SK-N-SH (cell line): ENCODE measurements at regions not wholly inside any gene's neighbourhood (a gene's known extent, or its start where the extent isn't known, plus 50 kb on each side); places are given as distances from the start of the nearest gene placed in this dataset.
A peak's percentile ranks its signal among the peaks of the same experiment; 100 is the strongest.

Experiments used
- CTCF ChIA-PET: fragments of 300-600, 350-600 bp; formaldehyde crosslinking; extraction: SDS; loops from one replicate; lab custom pipeline; 2021; lab: Yijun Ruan, JAX
- POLR2A ChIA-PET: fragments of 350-600 bp; sonication (Branson Sonifier 250); formaldehyde crosslinking; extraction: SDS; loops from one replicate; lab custom pipeline; 2020; ENCODE audit warnings: antibody characterized with exemption, inconsistent platforms; lab: Yijun Ruan, JAX
- DNase-seq: peaks from one replicate; pipeline ENCODE4 v3.0.0; 2012
- H2AFZ ChIP-seq: fragments of 200-600 bp; sonication (generic); 2 replicates; pipeline ENCODE4 v1.8.1; 2016; ENCODE audit warnings: antibody characterized with exemption, mild to moderate bottlenecking, low read depth
- H3F3A ChIP-seq: fragments of 200-600 bp; sonication (generic); replicated peaks from 2 replicates; pipeline ENCODE3; 2016; ENCODE audit warnings: antibody characterized with exemption, mild to moderate bottlenecking; ENCODE audit not compliant: insufficient read depth
- H3K27ac ChIP-seq, 2 experiments: fragments of 200-500 bp in 1 of 2; fragments of 200-600 bp in 1 of 2; sonication (Bioruptor generic) in 1 of 2; sonication (generic), shearing (Covaris generic) in 1 of 2; 2 replicates each; pipeline versions ENCODE4 v1.5.1 to v1.6.1; 2014 to 2016; ENCODE audit warnings: low read depth in 2 of 2, inconsistent platforms in 1 of 2, low read length in 1 of 2, mild to moderate bottlenecking in 1 of 2, mixed read lengths in 1 of 2
- H3K27me3 ChIP-seq: fragments of 200-600 bp; sonication (generic), shearing (Covaris generic); 2 replicates; pipeline ENCODE4 v1.6.1; 2016; ENCODE audit warnings: mixed run types; ENCODE audit not compliant: insufficient read depth
- H3K36me3 ChIP-seq, 2 experiments: fragments of 200-500 bp in 1 of 2; fragments of 200-600 bp in 1 of 2; sonication (Bioruptor generic) in 1 of 2; sonication (generic) in 1 of 2; replicated peaks in 1 of 2; 2 replicates each; pipeline versions ENCODE3 to v1.5.1; 2014 to 2016; ENCODE audit warnings: low read length in 1 of 2, mild to moderate bottlenecking in 1 of 2; ENCODE audit not compliant: insufficient read depth in 2 of 2, control insufficient read depth in 1 of 2
- H3K4me1 ChIP-seq, 2 experiments: fragments of 200-500 bp in 1 of 2; fragments of 200-600 bp in 1 of 2; sonication (Bioruptor generic) in 1 of 2; sonication (generic), shearing (Covaris generic) in 1 of 2; 2 replicates each; pipeline versions ENCODE4 v1.5.1 to v1.6.1; 2014 to 2016; ENCODE audit warnings: low read depth in 1 of 2, low read length in 1 of 2, mixed run types in 1 of 2; ENCODE audit not compliant: insufficient read depth in 2 of 2, control insufficient read depth in 1 of 2
- H3K4me2 ChIP-seq: fragments of 200-600 bp; sonication (generic), shearing (Covaris generic); 2 replicates; pipeline ENCODE4 v1.6.1; 2017; ENCODE audit warnings: mixed run types
- H3K4me3 ChIP-seq, 2 experiments: fragments of 200-500 bp in 1 of 2; fragments of 200-600 bp in 1 of 2; sonication (Bioruptor generic) in 1 of 2; sonication (generic), shearing (Covaris generic) in 1 of 2; 2 replicates each; pipeline versions ENCODE4 v1.5.1 to v1.8.1; 2014 to 2016; ENCODE audit warnings: low read depth in 2 of 2, inconsistent platforms in 1 of 2, low read length in 1 of 2, mild to moderate bottlenecking in 1 of 2, mixed read lengths in 1 of 2, moderate library complexity in 1 of 2
- H3K79me2 ChIP-seq: fragments of 200-600 bp; sonication (generic); 2 replicates; pipeline ENCODE4 v1.8.1; 2017; ENCODE audit warnings: mild to moderate bottlenecking; ENCODE audit not compliant: insufficient read depth
- H3K9ac ChIP-seq: fragments of 200-600 bp; sonication (generic); 2 replicates; pipeline ENCODE4 v1.6.1; 2017; ENCODE audit warnings: mixed run types
- H3K9me2 ChIP-seq: fragments of 200-600 bp; sonication (generic); 2 replicates; pipeline ENCODE4 v1.6.1; 2017; ENCODE audit warnings: mixed run types
- H3K9me3 ChIP-seq: fragments of 200-600 bp; sonication (generic); 2 replicates; pipeline ENCODE4 v1.6.1; 2017; ENCODE audit warnings: mixed run types, mild to moderate bottlenecking, moderate library complexity
- H4K20me1 ChIP-seq: fragments of 200-600 bp; sonication (generic); 2 replicates; pipeline ENCODE4 v1.6.1; 2017; ENCODE audit warnings: mild to moderate bottlenecking, mixed run types; ENCODE audit not compliant: insufficient read depth
- EP300 ChIP-seq, 2 experiments: IDR thresholded peaks; 2 replicates each; pipeline versions ENCODE4 v1.4.0 to v1.6.1; 2012; ENCODE audit warnings: borderline replicate concordance in 1 of 2, low read depth in 1 of 2, low read length in 1 of 2
- EZH2phosphoT487 ChIP-seq: fragments of 200-600 bp; sonication (generic); IDR thresholded peaks from 2 replicates; pipeline ENCODE4 v1.6.1; 2017; ENCODE audit warnings: low read depth, mixed run types, mild to moderate bottlenecking, antibody characterized with exemption, moderate library complexity, borderline replicate concordance
- FOXJ3 ChIP-seq: sonication (generic); formaldehyde crosslinking; IDR thresholded peaks from 2 replicates; pipeline ENCODE4 v1.5.1; 2020; ENCODE audit warnings: mild to moderate bottlenecking, missing genetic modification reagents
- MEF2A ChIP-seq: IDR thresholded peaks from 2 replicates; pipeline ENCODE4 v1.4.0; 2012; ENCODE audit warnings: low read depth, borderline replicate concordance
- MXI1 ChIP-seq: IDR thresholded peaks from 2 replicates; pipeline ENCODE4 v1.6.1; 2012; ENCODE audit warnings: mild to moderate bottlenecking, low read depth, low read length, improper control_type of control experiment
- NFIC ChIP-seq: IDR thresholded peaks from 2 replicates; pipeline ENCODE4 v1.4.0; 2012; ENCODE audit warnings: borderline replicate concordance
- RFX5 ChIP-seq: IDR thresholded peaks from 2 replicates; pipeline ENCODE4 v1.6.1; 2012; ENCODE audit warnings: mild to moderate bottlenecking, improper control_type of control experiment, low read length
- RXRA ChIP-seq: IDR thresholded peaks from 2 replicates; pipeline ENCODE4 v1.4.0; 2012; ENCODE audit warnings: low read depth, mild to moderate bottlenecking, borderline replicate concordance
- TAF1 ChIP-seq: IDR thresholded peaks from 2 replicates; pipeline ENCODE4 v1.6.1; 2012; ENCODE audit warnings: low read depth, mild to moderate bottlenecking, low read length, moderate library complexity, borderline replicate concordance
- TCF12 ChIP-seq: IDR thresholded peaks from 2 replicates; pipeline ENCODE4 v1.4.0; 2012
- YY1 ChIP-seq: IDR thresholded peaks from 2 replicates; pipeline ENCODE4 v1.4.0; 2012; ENCODE audit warnings: low read depth, mild to moderate bottlenecking
- WGBS: methylation state at CpG from one replicate; pipeline ENCODE4 v1.1.6; 2017; ENCODE audit warnings: low lambda C conversion rate; 5-methylcytosine and 5-hydroxymethylcytosine counted together
- TF ChIP-seq, protein P1 (sequence below): fragments of 150-350 bp; IDR thresholded peaks from 2 replicates; pipeline ENCODE4 v1.6.1; 2017; ENCODE audit warnings: antibody characterized with exemption, low read length, low read depth, borderline replicate concordance
- TF ChIP-seq, protein P2 (sequence below): IDR thresholded peaks from 2 replicates; pipeline ENCODE4 v1.4.0; 2012; ENCODE audit warnings: low read depth, borderline replicate concordance
- TF ChIP-seq, protein P3 (sequence below): fragments of 200-600 bp; sonication (generic); IDR thresholded peaks from 2 replicates; pipeline ENCODE4 v1.6.1; 2017; ENCODE audit warnings: antibody characterized with exemption, mild to moderate bottlenecking, moderate library complexity
- TF ChIP-seq, protein P4 (sequence below): fragments of 150-350 bp; IDR thresholded peaks from 2 replicates; pipeline ENCODE4 v1.6.1; 2016; ENCODE audit warnings: mild to moderate bottlenecking, low read depth, low read length

DNA sequence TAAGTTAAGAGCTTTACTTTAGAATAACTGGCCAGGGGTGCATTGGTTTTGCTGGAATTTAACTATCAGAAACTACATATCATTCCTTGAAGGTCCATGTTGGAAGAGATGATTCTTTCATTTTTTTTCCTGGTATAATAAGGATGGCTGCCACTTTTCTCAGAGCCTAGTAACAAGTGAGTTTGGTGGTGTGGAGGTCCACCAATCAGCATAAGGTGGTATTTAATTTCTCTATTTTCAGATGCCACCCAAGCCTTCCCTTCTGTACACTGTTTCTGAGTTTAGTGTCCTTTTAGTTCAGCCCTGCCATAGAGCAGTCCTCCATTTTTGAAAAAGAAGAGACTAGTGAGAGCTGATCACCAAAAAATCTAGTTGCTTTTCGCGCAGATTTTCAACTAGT, 386.3 kb downstream of the USP25 start:
- no peaks in the 10 kb centered on the region for H3K4me1 ChIP-seq
- H3K36me3 ChIP-seq: no peaks in the 10 kb centered on the region
- H3K79me2 ChIP-seq: no peaks in the 10 kb centered on the region
- no peaks in the 10 kb centered on the region for H3K9me2 ChIP-seq
- TF ChIP-seq RFX5: 0 out of 2 replicates have a peak, but pooled peaks have one; percentile 46
- TF ChIP-seq MXI1: no peak
- H2AFZ ChIP-seq: no peak overlapping the region
- 91% methylated on average over 2 of the region's 2 CpGs for WGBS
- no peak overlapping the region for H3K27ac ChIP-seq
- no peaks in the 10 kb centered on the region for H4K20me1 ChIP-seq
- H3K4me2 ChIP-seq: no peak overlapping the region
- H3F3A ChIP-seq: no peaks in the 10 kb centered on the region
- no peak overlapping the region for H3K9ac ChIP-seq
- ChIA-PET CTCF (interaction anchor here (1.3 to 1.6 kb wide), 2 partner anchors 19 to 42 kb away, joined by 3 to 4 read pairs; no protein-coding TSS in a partner anchor), POLR2A (no interaction called here)
- no peak for DNase-seq
- H3K27me3 ChIP-seq: no peaks in the 10 kb centered on the region
- no peaks in the 10 kb centered on the region for H3K9me3 ChIP-seq
- no peak overlapping the region for H3K4me3 ChIP-seq

DNA sequence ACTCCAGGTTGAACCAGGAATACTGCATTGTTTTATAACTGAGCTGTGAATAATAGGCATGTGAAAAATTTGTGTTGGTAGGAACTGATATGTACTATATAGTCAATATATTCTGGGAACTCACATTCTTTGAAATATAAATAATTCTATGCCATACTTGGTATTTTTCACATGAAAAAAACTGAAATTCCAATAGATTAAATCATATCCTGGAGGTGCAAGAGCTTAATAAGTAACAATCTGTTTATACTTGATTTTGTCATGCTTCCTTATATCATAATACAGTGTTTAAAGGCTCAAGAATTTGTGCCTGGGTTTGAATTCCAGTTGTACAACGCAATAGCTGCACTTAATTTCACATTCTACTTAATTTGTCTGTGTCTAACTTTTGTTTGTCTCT, 387.0 kb downstream of the USP25 start:
- DNase-seq: no peak
- no peaks in the 10 kb centered on the region for H3K9me2 ChIP-seq
- no peak overlapping the region for H3K9ac ChIP-seq
- no peak overlapping the region for H3K4me2 ChIP-seq
- WGBS: 30% methylated on average over 1 of the region's 1 CpG
- ChIA-PET CTCF (interaction anchor here (1.0 to 1.6 kb wide), 2 partner anchors 18 to 213 kb away, joined by 3 read pairs; no protein-coding TSS in a partner anchor), POLR2A (no interaction called here)
- H3K27me3 ChIP-seq: no peaks in the 10 kb centered on the region
- no peak overlapping the region for H3K27ac ChIP-seq
- TF ChIP-seq TAF1: no peak
- TF ChIP-seq FOXJ3 (CRISPR knock-in tag): no peak
- no peak for TF ChIP-seq TCF12
- TF ChIP-seq, protein P1, sequence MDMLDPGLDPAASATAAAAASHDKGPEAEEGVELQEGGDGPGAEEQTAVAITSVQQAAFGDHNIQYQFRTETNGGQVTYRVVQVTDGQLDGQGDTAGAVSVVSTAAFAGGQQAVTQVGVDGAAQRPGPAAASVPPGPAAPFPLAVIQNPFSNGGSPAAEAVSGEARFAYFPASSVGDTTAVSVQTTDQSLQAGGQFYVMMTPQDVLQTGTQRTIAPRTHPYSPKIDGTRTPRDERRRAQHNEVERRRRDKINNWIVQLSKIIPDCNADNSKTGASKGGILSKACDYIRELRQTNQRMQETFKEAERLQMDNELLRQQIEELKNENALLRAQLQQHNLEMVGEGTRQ: no peak
- no peak for TF ChIP-seq YY1
- TF ChIP-seq, protein P2, sequence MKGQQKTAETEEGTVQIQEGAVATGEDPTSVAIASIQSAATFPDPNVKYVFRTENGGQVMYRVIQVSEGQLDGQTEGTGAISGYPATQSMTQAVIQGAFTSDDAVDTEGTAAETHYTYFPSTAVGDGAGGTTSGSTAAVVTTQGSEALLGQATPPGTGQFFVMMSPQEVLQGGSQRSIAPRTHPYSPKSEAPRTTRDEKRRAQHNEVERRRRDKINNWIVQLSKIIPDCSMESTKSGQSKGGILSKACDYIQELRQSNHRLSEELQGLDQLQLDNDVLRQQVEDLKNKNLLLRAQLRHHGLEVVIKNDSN: no peak
- TF ChIP-seq, protein P3, sequence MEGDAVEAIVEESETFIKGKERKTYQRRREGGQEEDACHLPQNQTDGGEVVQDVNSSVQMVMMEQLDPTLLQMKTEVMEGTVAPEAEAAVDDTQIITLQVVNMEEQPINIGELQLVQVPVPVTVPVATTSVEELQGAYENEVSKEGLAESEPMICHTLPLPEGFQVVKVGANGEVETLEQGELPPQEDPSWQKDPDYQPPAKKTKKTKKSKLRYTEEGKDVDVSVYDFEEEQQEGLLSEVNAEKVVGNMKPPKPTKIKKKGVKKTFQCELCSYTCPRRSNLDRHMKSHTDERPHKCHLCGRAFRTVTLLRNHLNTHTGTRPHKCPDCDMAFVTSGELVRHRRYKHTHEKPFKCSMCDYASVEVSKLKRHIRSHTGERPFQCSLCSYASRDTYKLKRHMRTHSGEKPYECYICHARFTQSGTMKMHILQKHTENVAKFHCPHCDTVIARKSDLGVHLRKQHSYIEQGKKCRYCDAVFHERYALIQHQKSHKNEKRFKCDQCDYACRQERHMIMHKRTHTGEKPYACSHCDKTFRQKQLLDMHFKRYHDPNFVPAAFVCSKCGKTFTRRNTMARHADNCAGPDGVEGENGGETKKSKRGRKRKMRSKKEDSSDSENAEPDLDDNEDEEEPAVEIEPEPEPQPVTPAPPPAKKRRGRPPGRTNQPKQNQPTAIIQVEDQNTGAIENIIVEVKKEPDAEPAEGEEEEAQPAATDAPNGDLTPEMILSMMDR: no peak
- TF ChIP-seq NFIC: no peak
- TF ChIP-seq EZH2phosphoT487: no peak
- TF ChIP-seq RXRA: no peak
- no peak for TF ChIP-seq MEF2A
- no peak for TF ChIP-seq EP300 (IDR thresholded peaks at IDR 0.05; ENCODE audit: borderline replicate concordance in 1 of 2, low read depth in 1 of 2, low read length in 1 of 2)
- TF ChIP-seq, protein P4, sequence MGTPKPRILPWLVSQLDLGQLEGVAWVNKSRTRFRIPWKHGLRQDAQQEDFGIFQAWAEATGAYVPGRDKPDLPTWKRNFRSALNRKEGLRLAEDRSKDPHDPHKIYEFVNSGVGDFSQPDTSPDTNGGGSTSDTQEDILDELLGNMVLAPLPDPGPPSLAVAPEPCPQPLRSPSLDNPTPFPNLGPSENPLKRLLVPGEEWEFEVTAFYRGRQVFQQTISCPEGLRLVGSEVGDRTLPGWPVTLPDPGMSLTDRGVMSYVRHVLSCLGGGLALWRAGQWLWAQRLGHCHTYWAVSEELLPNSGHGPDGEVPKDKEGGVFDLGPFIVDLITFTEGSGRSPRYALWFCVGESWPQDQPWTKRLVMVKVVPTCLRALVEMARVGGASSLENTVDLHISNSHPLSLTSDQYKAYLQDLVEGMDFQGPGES: no peak
- H3K4me1 ChIP-seq: no peaks in the 10 kb centered on the region
- no peaks in the 10 kb centered on the region for H3F3A ChIP-seq
- H2AFZ ChIP-seq: no peak overlapping the region
- no peaks in the 10 kb centered on the region for H3K9me3 ChIP-seq
- H3K4me3 ChIP-seq: no peak overlapping the region
- H4K20me1 ChIP-seq: no peaks in the 10 kb centered on the region
- no peaks in the 10 kb centered on the region for H3K36me3 ChIP-seq
- no peaks in the 10 kb centered on the region for H3K79me2 ChIP-seq
